IMR-90 (cell line): ENCODE measurements at regions not wholly inside any gene's neighbourhood (a gene's known extent, or its start where the extent isn't known, plus 50 kb on each side); places are given as distances from the start of the nearest gene placed in this dataset.

Experiments used
- ATAC-seq: fragments of 200-7000 bp; cut with Tn5 transposase; 2 replicates; pipeline ENCODE4 v1.9.1; 2020; ENCODE audit warnings: low read depth, mild to moderate bottlenecking, moderate library complexity
- BruUV-seq: library from RNA; stranded (reverse); fragments of 400-500 nt; replicated peaks from 2 replicates; lab custom pipeline; 2021; lab: Mats Ljungman, UMichigan
- CTCF ChIA-PET: fragments of 300-600 bp; formaldehyde crosslinking; extraction: SDS; loops from one replicate; lab custom pipeline; 2021; ENCODE audit warnings: antibody characterized with exemption; lab: Yijun Ruan, JAX
- POLR2A ChIA-PET: fragments of 300-600 bp; sonication (Branson Sonifier 250); formaldehyde crosslinking; loops from one replicate; lab custom pipeline; 2022; ENCODE audit warnings: antibody characterized with exemption; ENCODE audit not compliant: unreplicated experiment; lab: Charles Lee
- DNase-seq: peaks from one replicate; pipeline ENCODE4 v3.0.0; 2013
- H2AFZ ChIP-seq: replicated peaks from 2 replicates; pipeline ENCODE3; 2013; ENCODE audit warnings: low read length, mild to moderate bottlenecking; ENCODE audit not compliant: poor library complexity
- H2AK5ac ChIP-seq: 2 replicates; pipeline ENCODE4 v1.6.1; 2013; ENCODE audit warnings: low read depth, low read length, inconsistent platforms
- H2AK9ac ChIP-seq: replicated peaks from 2 replicates; pipeline ENCODE3; 2013; ENCODE audit warnings: mild to moderate bottlenecking, low read depth, low read length, moderate library complexity; ENCODE audit not compliant: poor library complexity
- H2BK120ac ChIP-seq: 2 replicates; pipeline ENCODE4 v1.6.1; 2013; ENCODE audit warnings: low read depth, low read length, inconsistent platforms
- H2BK15ac ChIP-seq: 3 replicates; pipeline ENCODE4 v1.6.1; 2013; ENCODE audit warnings: low read depth, low read length, inconsistent platforms
- H2BK20ac ChIP-seq: 2 replicates; pipeline ENCODE4 v1.6.1; 2013; ENCODE audit warnings: low read depth, mild to moderate bottlenecking, inconsistent platforms, low read length, moderate library complexity
- H2BK5ac ChIP-seq: 2 replicates; pipeline ENCODE4 v1.6.1; 2013; ENCODE audit warnings: mild to moderate bottlenecking, low read depth, low read length, inconsistent platforms; ENCODE audit not compliant: poor library complexity, severe bottlenecking
- H3K14ac ChIP-seq: replicated peaks from 2 replicates; pipeline ENCODE4 v1.6.1; 2013; ENCODE audit warnings: low read depth, low read length, inconsistent platforms
- H3K18ac ChIP-seq: 2 replicates; pipeline ENCODE4 v1.6.1; 2013; ENCODE audit warnings: low read depth, low read length, control low read depth
- H3K23ac ChIP-seq: 2 replicates; pipeline ENCODE4 v1.6.1; 2013; ENCODE audit warnings: low read depth, low read length, inconsistent platforms
- H3K27ac ChIP-seq: 2 replicates; pipeline ENCODE4 v1.5.1; 2013; ENCODE audit warnings: mild to moderate bottlenecking, control low read depth, low read length; ENCODE audit not compliant: insufficient read depth
- H3K27me3 ChIP-seq: 2 replicates; pipeline ENCODE4 v1.6.1; 2013; ENCODE audit warnings: low read length; ENCODE audit not compliant: control insufficient read depth, insufficient read depth
- H3K36me3 ChIP-seq: 2 replicates; pipeline ENCODE4 v1.6.1; 2013; ENCODE audit warnings: low read length, mixed read lengths; ENCODE audit not compliant: control insufficient read depth, insufficient read depth
- H3K4ac ChIP-seq: 2 replicates; pipeline ENCODE4 v1.6.1; 2013; ENCODE audit warnings: low read depth, low read length, inconsistent platforms
- H3K4me1 ChIP-seq: 2 replicates; pipeline ENCODE4 v1.6.1; 2013; ENCODE audit warnings: low read length, mixed read lengths; ENCODE audit not compliant: control insufficient read depth, insufficient read depth
- H3K4me2 ChIP-seq: 2 replicates; pipeline ENCODE4 v1.6.1; 2013; ENCODE audit warnings: low read depth, mild to moderate bottlenecking, control low read depth, low read length, moderate library complexity
- H3K4me3 ChIP-seq: 2 replicates; pipeline ENCODE4 v1.5.1; 2013; ENCODE audit warnings: low read depth, mild to moderate bottlenecking, control low read depth, low read length, moderate library complexity; ENCODE audit not compliant: insufficient read depth
- H3K56ac ChIP-seq: 2 replicates; pipeline ENCODE4 v1.6.1; 2013; ENCODE audit warnings: low read length, inconsistent platforms; ENCODE audit not compliant: insufficient read depth; ENCODE audit errors: extremely low read depth
- H3K79me1 ChIP-seq, 2 experiments: 2 replicates each; pipeline ENCODE4 v1.6.1; 2013; ENCODE audit warnings: low read length in 2 of 2, inconsistent platforms in 1 of 2, low read depth in 1 of 2
- H3K9ac ChIP-seq: 2 replicates; pipeline ENCODE4 v1.6.1; 2013; ENCODE audit warnings: low read depth, low read length, control low read depth
- H3K9me1 ChIP-seq: 2 replicates; pipeline ENCODE4 v1.6.1; 2013; ENCODE audit warnings: low read length, inconsistent platforms; ENCODE audit not compliant: insufficient read depth
- H3K9me3 ChIP-seq: 2 replicates; pipeline ENCODE4 v1.6.1; 2013; ENCODE audit warnings: low read length; ENCODE audit not compliant: control insufficient read depth, insufficient read depth
- H4K20me1 ChIP-seq: 2 replicates; pipeline ENCODE4 v1.6.1; 2013; ENCODE audit warnings: low read length, inconsistent platforms; ENCODE audit not compliant: insufficient read depth
- H4K5ac ChIP-seq: 2 replicates; pipeline ENCODE4 v1.6.1; 2013; ENCODE audit warnings: mild to moderate bottlenecking, low read depth, low read length, control low read depth
- H4K8ac ChIP-seq, 2 experiments: 2 replicates each; pipeline ENCODE4 v1.6.1; 2013; ENCODE audit warnings: low read depth in 2 of 2, low read length in 2 of 2, control low read depth in 1 of 2, inconsistent platforms in 1 of 2
- H4K91ac ChIP-seq: 2 replicates; pipeline ENCODE4 v1.6.1; 2013; ENCODE audit warnings: low read depth, low read length, inconsistent platforms; ENCODE audit not compliant: insufficient read depth
- BHLHE40 ChIP-seq: fragments of 150-350 bp; IDR thresholded peaks from 2 replicates; pipeline ENCODE4 v1.6.1; 2016; ENCODE audit warnings: mild to moderate bottlenecking, low read depth, low read length
- CEBPB ChIP-seq: IDR thresholded peaks from 2 replicates; pipeline ENCODE4 v1.6.1; 2012; ENCODE audit warnings: low read depth, low read length, improper control_type of control experiment
- CHD1 ChIP-seq: IDR thresholded peaks from 2 replicates; pipeline ENCODE4 v1.6.1; 2012; ENCODE audit warnings: low read depth, low read length, improper control_type of control experiment
- MAFK ChIP-seq: IDR thresholded peaks from 2 replicates; pipeline ENCODE4 v1.6.1; 2012; ENCODE audit warnings: low read depth, low read length, improper control_type of control experiment
- MAZ ChIP-seq: IDR thresholded peaks from 2 replicates; pipeline ENCODE4 v1.6.1; 2012; ENCODE audit warnings: low read depth, mild to moderate bottlenecking, low read length, improper control_type of control experiment, moderate library complexity, borderline replicate concordance
- MXI1 ChIP-seq: IDR thresholded peaks from 2 replicates; pipeline ENCODE4 v1.6.1; 2012; ENCODE audit warnings: low read depth, mild to moderate bottlenecking, low read length, moderate library complexity, borderline replicate concordance
- NFE2L2 ChIP-seq: fragments of 150-350 bp; IDR thresholded peaks from 2 replicates; pipeline ENCODE4 v1.6.1; 2016; ENCODE audit warnings: low read depth, mild to moderate bottlenecking, low read length
- POLR2A ChIP-seq: IDR thresholded peaks from 2 replicates; pipeline ENCODE4 v1.6.1; 2012; ENCODE audit warnings: mild to moderate bottlenecking, low read depth, low read length
- RCOR1 ChIP-seq: IDR thresholded peaks from 2 replicates; pipeline ENCODE4 v1.6.1; 2012; ENCODE audit warnings: mild to moderate bottlenecking, low read length, improper control_type of control experiment; ENCODE audit not compliant: insufficient replicate concordance
- RFX5 ChIP-seq: IDR thresholded peaks from 2 replicates; pipeline ENCODE4 v1.8.0; 2012; ENCODE audit warnings: low read depth, mild to moderate bottlenecking, low read length, moderate library complexity
- SMC3 ChIP-seq: fragments of 150-350 bp; IDR thresholded peaks from 2 replicates; pipeline ENCODE4 v1.6.1; 2016; ENCODE audit warnings: low read depth, mild to moderate bottlenecking, antibody characterized with exemption, low read length, moderate library complexity
- WGBS, 2 experiments: methylation state at CpG; one replicate each; pipeline versions ENCODE4 v1.1.5 to v1.1.7; 2013; ENCODE audit warnings: missing lambda C conversion rate in 2 of 2; ENCODE audit not compliant: insufficient read length in 1 of 2; ENCODE audit errors: extremely low coverage in 2 of 2; 5-methylcytosine and 5-hydroxymethylcytosine counted together
- dilution Hi-C: fragments of 300-500 bp; cut with HindIII; formaldehyde crosslinking; loops from one replicate; pipeline ENCODE4 v1.14.3; 2018; ENCODE audit warnings: low sequenced_read_pairs; ENCODE audit not compliant: unreplicated experiment
- in situ Hi-C: fragments of 300-500 bp; cut with MboI; formaldehyde crosslinking; loops from 3 replicates; pipeline ENCODE4 v1.14.3; 2019; ENCODE audit warnings: low sequenced_read_pairs, inconsistent platforms, mixed read lengths
- intact Hi-C: fragments of 100-400 bp; cut with micrococcal nuclease; formaldehyde crosslinking; loops from 2 replicates; pipeline ENCODE4 v1.10.0; 2022
- TF ChIP-seq, protein P1 (sequence below): fragments of 150-350 bp; IDR thresholded peaks from 2 replicates; pipeline ENCODE4 v1.6.1; 2016; ENCODE audit warnings: low read depth, mild to moderate bottlenecking, low read length, moderate library complexity, borderline replicate concordance
- TF ChIP-seq, protein P2 (sequence below): conservative IDR thresholded peaks from 2 replicates; pipeline ENCODE4 v1.5.1; 2012; ENCODE audit warnings: mild to moderate bottlenecking, low read depth, low read length, improper control_type of control experiment
- TF ChIP-seq, protein P3 (sequence below): fragments of 150-350 bp; IDR thresholded peaks from 2 replicates; pipeline ENCODE4 v1.6.1; 2017; ENCODE audit warnings: mild to moderate bottlenecking, antibody characterized with exemption, low read length, low read depth

DNA sequence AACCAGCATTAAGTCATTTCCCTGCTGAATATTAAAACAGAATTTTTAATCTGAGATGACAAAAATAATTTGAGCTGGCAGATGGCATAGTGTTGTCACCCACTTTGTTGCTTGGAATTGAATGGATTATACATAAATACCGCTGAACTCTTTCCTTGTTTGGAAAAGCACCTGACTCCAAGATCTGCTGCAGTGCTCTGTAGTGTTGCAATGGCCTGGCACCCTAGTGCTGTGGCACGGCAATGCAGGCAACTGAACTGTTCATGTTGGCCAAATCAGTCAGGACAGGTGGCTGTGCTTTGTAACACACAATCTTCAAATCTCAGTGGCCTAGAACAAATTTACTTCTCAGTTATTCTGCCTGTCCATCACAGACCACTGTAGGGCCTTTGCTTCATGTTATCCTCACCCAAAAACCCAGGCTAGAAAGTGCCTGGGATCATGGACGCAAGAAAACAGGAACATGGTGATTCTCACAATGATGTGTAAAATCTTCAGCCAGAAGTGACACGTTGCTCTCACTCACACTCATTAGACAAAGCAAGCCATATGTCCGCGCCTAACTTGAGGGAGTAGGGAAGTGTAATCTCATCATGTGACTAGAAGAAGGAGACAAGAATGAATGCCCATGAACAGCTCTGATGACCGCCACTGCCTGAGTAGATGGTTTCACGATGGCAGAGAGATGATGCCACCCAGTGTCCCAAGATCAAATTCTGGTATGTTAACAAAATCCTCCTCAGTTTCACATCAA, 191.9 kb upstream of the PUM3 start:
- DNase-seq (no peak), ATAC-seq (no peak)
- Histone ChIP-seq H3K14ac (no peak overlapping the region), H3K27me3 (no peaks in the 10 kb centered on the region), H3K9me1 (no peaks in the 10 kb centered on the region), H3K4ac (no peak overlapping the region), H3K79me1 (no peaks in the 10 kb centered on the region), H3K4me1 (no peaks in the 10 kb centered on the region), H3K36me3 (no peaks in the 10 kb centered on the region), H4K91ac (no peak overlapping the region), H2BK15ac (no peak overlapping the region), H2BK5ac (no peak overlapping the region), H2AK9ac (no peak overlapping the region), H3K23ac (no peak overlapping the region), H4K8ac (no peak overlapping the region), H4K20me1 (no peaks in the 10 kb centered on the region), H4K5ac (no peak overlapping the region), H3K27ac (no peak overlapping the region), H2BK120ac (no peak overlapping the region), H3K4me2 (no peak overlapping the region), H2BK20ac (no peak overlapping the region), H3K18ac (no peak overlapping the region), H2AFZ (no peak overlapping the region), H3K56ac (no peak overlapping the region), H3K9ac (no peak overlapping the region), H3K9me3 (no peaks in the 10 kb centered on the region), H2AK5ac (no peak overlapping the region), H3K4me3 (no peak overlapping the region)
- intact Hi-C loops (no loop called here), in situ Hi-C loops (no loop called here), dilution Hi-C loops (no loop called here)
- ChIA-PET CTCF (no interaction called here), POLR2A (no interaction called here)
- no TSS peak for BruUV-seq
- TF ChIP-seq, protein P1, sequence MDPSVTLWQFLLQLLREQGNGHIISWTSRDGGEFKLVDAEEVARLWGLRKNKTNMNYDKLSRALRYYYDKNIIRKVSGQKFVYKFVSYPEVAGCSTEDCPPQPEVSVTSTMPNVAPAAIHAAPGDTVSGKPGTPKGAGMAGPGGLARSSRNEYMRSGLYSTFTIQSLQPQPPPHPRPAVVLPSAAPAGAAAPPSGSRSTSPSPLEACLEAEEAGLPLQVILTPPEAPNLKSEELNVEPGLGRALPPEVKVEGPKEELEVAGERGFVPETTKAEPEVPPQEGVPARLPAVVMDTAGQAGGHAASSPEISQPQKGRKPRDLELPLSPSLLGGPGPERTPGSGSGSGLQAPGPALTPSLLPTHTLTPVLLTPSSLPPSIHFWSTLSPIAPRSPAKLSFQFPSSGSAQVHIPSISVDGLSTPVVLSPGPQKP, result no peak
- TF ChIP-seq SMC3 (no peak), CHD1 (no peak), MXI1 (no peak), BHLHE40 (no peak), RCOR1 (no peak), CEBPB (no peak), NFE2L2 (no peak), RFX5 (no peak), MAZ (no peak), POLR2A (no peak), MAFK (no peak)
- TF ChIP-seq, protein P2, sequence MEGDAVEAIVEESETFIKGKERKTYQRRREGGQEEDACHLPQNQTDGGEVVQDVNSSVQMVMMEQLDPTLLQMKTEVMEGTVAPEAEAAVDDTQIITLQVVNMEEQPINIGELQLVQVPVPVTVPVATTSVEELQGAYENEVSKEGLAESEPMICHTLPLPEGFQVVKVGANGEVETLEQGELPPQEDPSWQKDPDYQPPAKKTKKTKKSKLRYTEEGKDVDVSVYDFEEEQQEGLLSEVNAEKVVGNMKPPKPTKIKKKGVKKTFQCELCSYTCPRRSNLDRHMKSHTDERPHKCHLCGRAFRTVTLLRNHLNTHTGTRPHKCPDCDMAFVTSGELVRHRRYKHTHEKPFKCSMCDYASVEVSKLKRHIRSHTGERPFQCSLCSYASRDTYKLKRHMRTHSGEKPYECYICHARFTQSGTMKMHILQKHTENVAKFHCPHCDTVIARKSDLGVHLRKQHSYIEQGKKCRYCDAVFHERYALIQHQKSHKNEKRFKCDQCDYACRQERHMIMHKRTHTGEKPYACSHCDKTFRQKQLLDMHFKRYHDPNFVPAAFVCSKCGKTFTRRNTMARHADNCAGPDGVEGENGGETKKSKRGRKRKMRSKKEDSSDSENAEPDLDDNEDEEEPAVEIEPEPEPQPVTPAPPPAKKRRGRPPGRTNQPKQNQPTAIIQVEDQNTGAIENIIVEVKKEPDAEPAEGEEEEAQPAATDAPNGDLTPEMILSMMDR, result no peak
- TF ChIP-seq, protein P3, sequence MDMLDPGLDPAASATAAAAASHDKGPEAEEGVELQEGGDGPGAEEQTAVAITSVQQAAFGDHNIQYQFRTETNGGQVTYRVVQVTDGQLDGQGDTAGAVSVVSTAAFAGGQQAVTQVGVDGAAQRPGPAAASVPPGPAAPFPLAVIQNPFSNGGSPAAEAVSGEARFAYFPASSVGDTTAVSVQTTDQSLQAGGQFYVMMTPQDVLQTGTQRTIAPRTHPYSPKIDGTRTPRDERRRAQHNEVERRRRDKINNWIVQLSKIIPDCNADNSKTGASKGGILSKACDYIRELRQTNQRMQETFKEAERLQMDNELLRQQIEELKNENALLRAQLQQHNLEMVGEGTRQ, result no peak
- WGBS, 2 experiments, result 100% methylated on average over 1 of the region's 8 CpGs; no CpG with 5 or more reads in 1 of the 2 experiments
